Activated naive CD8-positive, alpha-beta T cell treated with anti-CD3 and anti-CD28 coated beads, Interleukin-2, amount 10 ng/mL, durations not matched to agents 7 days and 5 days (primary cell): ENCODE measurements at regions not wholly inside any gene's neighbourhood (a gene's known extent, or its start where the extent isn't known, plus 50 kb on each side); places are given as distances from the start of the nearest gene placed in this dataset.

Experiments
- ATAC-seq: fragments of 150-1000 bp; cut with Tn5 transposase; one replicate; pipeline ENCODE4 v1.10.0; 2021; ENCODE audit warnings: low read depth, moderate library complexity
- POLR2A ChIA-PET: fragments of 350-600 bp; sonication (Branson Sonifier 250); formaldehyde crosslinking; loops from one replicate; lab custom pipeline; 2021; ENCODE audit warnings: antibody characterized with exemption; lab: Charles Lee
- DNase-seq: peaks from one replicate; pipeline ENCODE4 v3.0.0; 2021
- H3K27ac Mint-ChIP-seq: one replicate; pipeline ENCODE4 v1.8.0; 2022; ENCODE audit warnings: mild to moderate bottlenecking, mixed read lengths
- H3K27me3 Mint-ChIP-seq: one replicate; pipeline ENCODE4 v1.8.0; 2022; ENCODE audit warnings: mild to moderate bottlenecking, moderate library complexity, mixed read lengths
- H3K36me3 Mint-ChIP-seq: one replicate; pipeline ENCODE4 v1.8.0; 2021; ENCODE audit warnings: mild to moderate bottlenecking, mixed read lengths
- H3K4me1 Mint-ChIP-seq: one replicate; pipeline ENCODE4 v1.8.0; 2021; ENCODE audit warnings: mixed read lengths
- H3K4me3 Mint-ChIP-seq: one replicate; pipeline ENCODE4 v1.8.0; 2022; ENCODE audit warnings: mild to moderate bottlenecking, moderate library complexity, mixed read lengths
- H3K9me3 Mint-ChIP-seq: one replicate; pipeline ENCODE4 v1.8.0; 2021; ENCODE audit warnings: mixed read lengths

GRCh38 chr1:115577513-115577912, 64.3 kb upstream of the VANGL1 start:
- Mint-ChIP-seq H3K9me3 (peaks cover 6% of the 10 kb centered on the region), H3K27ac (no peak overlapping the region), H3K27me3 (peaks cover 5% of the 10 kb centered on the region), H3K4me3 (no peak overlapping the region), H3K36me3 (no peaks in the 10 kb centered on the region), H3K4me1 (no peaks in the 10 kb centered on the region)
- ATAC-seq (no peak), DNase-seq (no peak)
- POLR2A ChIA-PET: no interaction called here

DNA sequence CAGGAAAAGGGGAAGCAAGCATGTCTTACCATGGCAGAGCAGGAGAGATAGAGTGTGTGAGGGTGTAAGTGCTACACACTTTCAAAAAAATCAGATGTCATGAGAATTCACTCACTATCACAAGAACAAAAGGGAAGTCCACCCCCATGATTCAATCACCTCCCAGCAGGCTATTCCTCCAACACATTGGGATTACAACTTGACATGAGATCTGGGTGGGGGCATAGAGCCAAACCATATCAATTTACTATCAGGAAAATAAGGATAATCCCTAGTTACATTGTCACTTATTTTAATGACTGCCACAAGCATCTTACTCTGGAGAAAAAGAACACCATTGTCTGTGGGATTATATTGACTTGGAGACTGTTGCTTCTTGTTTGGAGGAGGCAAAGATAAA, 66.1 kb upstream of the VANGL1 start:
- POLR2A ChIA-PET: interaction anchor here (0.5 kb wide), 1 partner anchor 925 kb away, joined by 3 read pairs; no protein-coding TSS in a partner anchor
- Mint-ChIP-seq H3K4me3 (no peak overlapping the region), H3K27ac (no peak overlapping the region), H3K4me1 (no peaks in the 10 kb centered on the region), H3K27me3 (peaks cover 2% of the 10 kb centered on the region), H3K36me3 (no peaks in the 10 kb centered on the region), H3K9me3 (peaks cover 7% of the 10 kb centered on the region)
- ATAC-seq (no peak), DNase-seq (no peak)

- POLR2A ChIA-PET: no interaction called here
- Mint-ChIP-seq H3K36me3 (peaks cover 2% of the 10 kb centered on the region), H3K9me3 (peaks cover 12% of the 10 kb centered on the region), H3K4me1 (no peaks in the 10 kb centered on the region), H3K27ac (no peak overlapping the region), H3K4me3 (no peak overlapping the region), H3K27me3 (no peaks in the 10 kb centered on the region)
- ATAC-seq: no peak
- DNase-seq: no peak
Observed at GRCh38 chr1:115572710-115573109, 69.1 kb upstream of the VANGL1 start.

DNA sequence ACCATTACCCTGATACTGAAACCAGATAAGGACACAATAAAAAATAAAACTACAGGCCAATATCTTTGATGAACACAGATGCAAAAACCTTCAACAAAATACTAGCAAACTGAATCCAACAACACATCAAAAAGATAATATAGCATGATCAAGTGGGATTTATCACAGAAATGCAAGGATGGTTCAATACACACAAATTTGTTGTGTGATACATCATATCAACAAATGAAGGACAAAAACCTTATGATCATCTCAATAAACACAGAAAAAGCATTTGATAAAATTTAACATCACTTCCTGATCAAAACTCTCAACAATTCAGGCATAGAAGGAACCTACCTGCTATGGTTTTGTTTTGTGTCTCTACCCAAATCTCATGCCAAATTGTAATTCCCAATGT, 74.3 kb upstream of the VANGL1 start:
- Mint-ChIP-seq H3K36me3 (peaks cover 2% of the 10 kb centered on the region), H3K4me3 (no peak overlapping the region), H3K27ac (no peak overlapping the region), H3K4me1 (peaks cover 2% of the 10 kb centered on the region), H3K27me3 (peaks cover 15% of the 10 kb centered on the region), H3K9me3 (peaks cover 13% of the 10 kb centered on the region)
- no peak for ATAC-seq
- POLR2A ChIA-PET: no interaction called here
- DNase-seq: no peak

DNA sequence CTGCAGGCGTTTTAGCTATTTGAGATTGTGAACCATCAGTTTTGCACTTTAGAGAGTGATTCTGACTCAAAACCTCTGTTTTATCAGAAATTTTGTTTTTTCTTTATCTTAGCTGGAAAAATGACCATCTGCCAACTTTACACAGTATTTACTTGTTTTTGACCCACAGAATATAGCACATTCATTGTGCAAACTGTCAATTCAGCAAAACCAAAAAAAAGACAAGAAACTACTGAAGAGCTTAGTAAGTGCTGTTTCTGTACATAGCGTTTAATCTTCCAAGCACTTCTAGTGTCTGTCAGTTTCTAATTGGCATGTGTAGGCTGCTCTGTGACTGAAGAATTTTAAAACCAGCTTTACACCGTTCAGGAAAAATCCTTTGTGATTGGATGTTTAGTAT, 76.0 kb upstream of the VANGL1 start:
- peaks cover 15% of the 10 kb centered on the region for H3K27me3 Mint-ChIP-seq
- H3K4me1 Mint-ChIP-seq: peaks cover 2% of the 10 kb centered on the region
- H3K36me3 Mint-ChIP-seq: peaks cover 2% of the 10 kb centered on the region
- POLR2A ChIA-PET: no interaction called here
- no peak overlapping the region for H3K4me3 Mint-ChIP-seq
- ATAC-seq: no peak
- no peak for DNase-seq
- H3K9me3 Mint-ChIP-seq: peaks cover 13% of the 10 kb centered on the region
- no peak overlapping the region for H3K27ac Mint-ChIP-seq

GRCh38 chr1:115565353-115565752, 76.4 kb upstream of the VANGL1 start:
- peaks cover 15% of the 10 kb centered on the region for H3K27me3 Mint-ChIP-seq
- no peak overlapping the region for H3K4me3 Mint-ChIP-seq
- POLR2A ChIA-PET: no interaction called here
- DNase-seq (no peak), ATAC-seq (no peak)
- H3K36me3 Mint-ChIP-seq: peaks cover 2% of the 10 kb centered on the region
- peaks cover 13% of the 10 kb centered on the region for H3K9me3 Mint-ChIP-seq
- peaks cover 2% of the 10 kb centered on the region for H3K4me1 Mint-ChIP-seq
- no peak overlapping the region for H3K27ac Mint-ChIP-seq

DNA sequence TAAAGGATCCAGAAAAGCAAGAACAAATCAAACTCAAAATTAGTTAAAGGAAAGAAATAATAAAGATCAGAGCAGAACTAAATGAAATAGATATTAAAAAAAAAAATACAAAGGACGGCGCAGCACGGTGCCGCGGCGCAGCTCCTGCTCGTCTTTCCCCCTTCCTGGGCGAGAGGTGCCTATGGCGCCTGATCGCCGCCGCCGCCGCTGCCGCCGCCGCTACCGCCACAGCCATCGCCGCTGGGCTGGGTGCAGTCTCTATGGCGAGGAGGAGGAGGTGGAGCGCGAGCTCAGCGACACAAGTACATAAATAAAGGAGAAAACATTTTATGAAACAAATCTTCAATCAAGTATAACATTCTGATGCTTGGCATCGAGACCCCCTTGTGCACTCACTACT, 77.6 kb upstream of the VANGL1 start:
- Mint-ChIP-seq H3K9me3 (peaks cover 13% of the 10 kb centered on the region), H3K4me3 (no peak overlapping the region), H3K27ac (no peak overlapping the region), H3K27me3 (peaks cover 15% of the 10 kb centered on the region), H3K36me3 (peaks cover 2% of the 10 kb centered on the region), H3K4me1 (peaks cover 2% of the 10 kb centered on the region)
- DNase-seq (no peak), ATAC-seq (no peak)
- POLR2A ChIA-PET: no interaction called here

GRCh38 chr1:115560027-115560426, 81.7 kb upstream of the VANGL1 start:
- ATAC-seq (no peak), DNase-seq (no peak)
- peaks cover 12% of the 10 kb centered on the region for H3K27me3 Mint-ChIP-seq
- H3K27ac Mint-ChIP-seq: no peak overlapping the region
- peaks cover 2% of the 10 kb centered on the region for H3K4me1 Mint-ChIP-seq
- H3K4me3 Mint-ChIP-seq: no peak overlapping the region
- H3K36me3 Mint-ChIP-seq: no peaks in the 10 kb centered on the region
- H3K9me3 Mint-ChIP-seq: peaks cover 3% of the 10 kb centered on the region
- POLR2A ChIA-PET: no interaction called here

GRCh38 chr1:115558275-115558674, 83.5 kb upstream of the VANGL1 start:
- Mint-ChIP-seq H3K27ac (no peak overlapping the region), H3K9me3 (no peaks in the 10 kb centered on the region), H3K36me3 (no peaks in the 10 kb centered on the region), H3K27me3 (peaks cover 3% of the 10 kb centered on the region), H3K4me1 (no peaks in the 10 kb centered on the region), H3K4me3 (no peak overlapping the region)
- POLR2A ChIA-PET: no interaction called here
- DNase-seq (no peak), ATAC-seq (no peak)

DNA sequence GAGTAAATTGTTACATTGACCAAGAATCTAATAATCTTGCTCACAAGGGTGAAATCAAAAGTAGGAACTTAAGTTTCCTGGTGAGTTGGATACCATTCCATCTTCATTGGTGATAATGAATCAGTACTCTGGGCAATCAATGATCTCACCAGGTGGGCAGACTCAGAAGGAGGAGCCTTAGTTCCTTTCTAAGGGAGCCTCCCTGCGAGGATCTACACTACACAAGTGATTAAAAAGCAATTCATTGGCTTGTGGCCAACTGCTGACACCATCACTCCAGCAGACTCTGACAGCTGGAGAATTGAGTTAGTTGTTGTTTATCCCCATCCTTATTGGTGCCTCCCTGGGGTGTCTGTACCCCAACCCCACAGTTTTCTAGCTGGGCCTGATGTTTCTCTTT, 84.1 kb upstream of the VANGL1 start:
- Mint-ChIP-seq H3K27me3 (no peaks in the 10 kb centered on the region), H3K27ac (no peak overlapping the region), H3K36me3 (no peaks in the 10 kb centered on the region), H3K9me3 (no peaks in the 10 kb centered on the region), H3K4me1 (no peaks in the 10 kb centered on the region), H3K4me3 (no peak overlapping the region)
- POLR2A ChIA-PET: no interaction called here
- no peak for DNase-seq
- no peak for ATAC-seq

DNA sequence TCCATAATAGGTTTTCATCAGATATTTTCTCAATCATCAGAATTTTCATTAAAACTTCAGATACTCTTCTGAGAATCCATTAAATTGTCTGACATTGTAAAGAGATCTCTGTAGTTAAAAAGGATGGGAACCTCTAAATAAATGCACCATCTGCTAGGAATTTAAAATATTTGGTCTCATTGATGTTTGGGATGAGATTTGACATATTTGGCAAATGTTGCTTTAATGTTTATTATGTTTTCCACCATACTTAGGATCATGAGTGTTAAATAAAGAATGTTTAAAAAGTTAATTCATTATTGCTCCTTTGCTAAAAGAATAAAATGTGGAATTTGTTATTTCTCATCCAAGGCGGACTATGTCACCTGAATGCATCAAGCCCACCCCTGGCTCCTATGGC, 85.5 kb upstream of the VANGL1 start:
- Mint-ChIP-seq H3K9me3 (no peaks in the 10 kb centered on the region), H3K36me3 (no peaks in the 10 kb centered on the region), H3K4me3 (no peak overlapping the region), H3K27ac (no peak overlapping the region), H3K4me1 (no peaks in the 10 kb centered on the region), H3K27me3 (peaks cover 2% of the 10 kb centered on the region)
- DNase-seq (no peak), ATAC-seq (no peak)
- POLR2A ChIA-PET: no interaction called here

DNA sequence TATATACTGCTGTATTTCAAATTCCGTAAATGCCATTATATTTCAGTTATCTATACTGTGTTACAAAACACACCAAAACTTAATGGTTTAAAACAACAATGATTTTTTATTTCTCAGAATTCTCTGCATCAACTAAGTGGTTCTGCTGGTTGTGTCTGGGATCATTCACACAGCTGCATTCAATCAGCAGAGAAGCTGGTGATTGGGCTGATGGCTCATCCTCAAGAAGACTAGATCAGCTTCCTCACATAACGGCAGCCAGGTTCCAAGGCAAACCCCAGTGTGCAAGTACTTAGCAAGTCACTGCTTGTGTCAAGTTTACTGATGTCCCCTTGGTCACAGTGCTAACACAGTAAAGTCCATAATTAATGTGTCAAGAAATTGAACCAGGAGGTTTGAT, 86.3 kb upstream of the VANGL1 start:
- Mint-ChIP-seq H3K36me3 (no peaks in the 10 kb centered on the region), H3K27ac (no peak overlapping the region), H3K9me3 (no peaks in the 10 kb centered on the region), H3K4me1 (no peaks in the 10 kb centered on the region), H3K27me3 (peaks cover 2% of the 10 kb centered on the region), H3K4me3 (no peak overlapping the region)
- DNase-seq (no peak), ATAC-seq (no peak)
- POLR2A ChIA-PET: no interaction called here

GRCh38 chr1:115547696-115548095, 94.1 kb upstream of the VANGL1 start:
- Mint-ChIP-seq H3K9me3 (no peaks in the 10 kb centered on the region), H3K4me1 (peaks cover 2% of the 10 kb centered on the region), H3K36me3 (no peaks in the 10 kb centered on the region), H3K4me3 (no peak overlapping the region), H3K27ac (no peak overlapping the region), H3K27me3 (peaks cover 2% of the 10 kb centered on the region)
- no peak for DNase-seq
- no peak for ATAC-seq
- POLR2A ChIA-PET: no interaction called here

- Mint-ChIP-seq H3K27ac (no peak overlapping the region), H3K36me3 (no peaks in the 10 kb centered on the region), H3K27me3 (peaks cover 2% of the 10 kb centered on the region), H3K9me3 (no peaks in the 10 kb centered on the region), H3K4me1 (peaks cover 2% of the 10 kb centered on the region), H3K4me3 (no peak overlapping the region)
- POLR2A ChIA-PET: no interaction called here
- DNase-seq: no peak
- no peak for ATAC-seq
Observed at GRCh38 chr1:115546846-115547245, 94.9 kb upstream of the VANGL1 start.
